ENCODE measurements at regions not wholly inside any gene's neighbourhood (a gene's known extent, or its start where the extent isn't known, plus 50 kb on each side); places are given as distances from the start of the nearest gene placed in this dataset.

GRCh38 chr20:51869002-51869401 is 66.7 kb upstream of the SALL4 start:
- no peak for TF ChIP-seq RAD21 (IDR thresholded peaks at IDR 0.05)
- no peak for TF ChIP-seq CTCF (IDR thresholded peaks at IDR 0.05; ENCODE audit: low read depth, low read length, missing input control)
- TF ChIP-seq HNF4A (conservative IDR thresholded peaks at IDR 0.05), result no peak
- no peak for TF ChIP-seq SP1 (IDR thresholded peaks at IDR 0.05)
- no peak for TF ChIP-seq NR2F2 (IDR thresholded peaks at IDR 0.05)
- no peak for TF ChIP-seq MAX (IDR thresholded peaks at IDR 0.05)
- no peak for TF ChIP-seq YY1 (IDR thresholded peaks at IDR 0.05)

Measured in liver (tissue), 3 donors.